ENCODE measurements at regions not wholly inside any gene's neighbourhood (a gene's known extent, or its start where the extent isn't known, plus 50 kb on each side); places are given as distances from the start of the nearest gene placed in this dataset.
"Not testable (repeated sequence)": the region's sequence is repeated elsewhere in the genome, so short reads cannot be mapped to it uniquely, and the experiment has no call there.

DNA sequence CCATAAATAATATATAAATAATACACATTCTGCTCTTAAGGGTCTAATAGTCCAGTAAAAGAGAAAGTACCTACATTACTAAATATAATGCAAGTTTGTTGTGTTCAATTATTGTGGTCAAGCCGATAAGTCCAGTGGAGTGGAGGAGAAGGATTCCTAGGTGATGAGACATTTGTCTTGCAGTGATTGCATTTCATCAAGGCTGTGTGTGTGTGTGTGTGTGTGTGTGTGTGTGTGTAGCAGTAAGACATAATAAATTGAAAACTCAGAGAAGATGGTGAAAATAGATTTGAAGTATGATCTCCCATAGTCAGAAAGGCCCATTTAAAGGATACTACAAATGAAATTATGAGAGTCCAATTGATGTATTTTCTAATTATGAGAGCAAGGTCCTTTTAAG, 192.5 kb upstream of the SEMA3C start:
- DNase-seq: no peak

DNA sequence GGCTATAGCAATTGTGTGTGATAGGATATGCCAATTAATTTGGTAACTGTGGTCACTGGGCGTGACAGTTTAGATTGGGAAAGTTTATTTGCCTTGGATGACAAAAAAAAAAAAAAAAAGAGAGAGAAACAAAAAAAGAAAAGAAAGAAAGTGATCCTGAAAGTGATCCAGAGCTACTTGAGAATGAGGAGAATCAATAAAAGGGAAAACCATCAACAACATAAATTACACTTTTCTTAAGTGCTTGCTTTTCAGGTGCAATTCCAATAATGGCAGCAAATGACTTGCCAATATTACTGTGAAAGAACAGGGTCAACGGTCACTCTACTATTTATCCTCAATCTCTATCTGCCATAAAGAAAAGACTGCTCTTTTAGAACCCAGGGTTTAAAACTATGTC, 191.8 kb upstream of the SEMA3C start:
- DNase-seq: no peak

DNA sequence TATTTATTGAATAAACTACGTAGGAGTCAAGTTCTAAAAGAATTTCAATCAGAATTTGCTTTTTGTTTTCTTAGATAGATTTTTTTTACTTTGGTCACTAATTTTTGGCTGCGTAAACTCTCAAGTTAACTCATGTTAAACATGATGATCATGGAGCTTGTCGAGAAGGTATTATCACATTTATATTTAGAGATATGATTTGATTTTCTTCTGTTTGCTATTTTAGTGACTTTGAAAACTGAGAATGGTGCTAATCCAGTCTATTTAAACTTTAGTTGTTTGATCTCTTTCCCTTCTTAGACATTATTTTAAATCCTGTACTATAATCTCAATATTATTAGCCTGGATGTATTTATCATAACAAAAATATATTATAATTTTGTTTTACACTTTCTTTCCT, 179.4 kb upstream of the SEMA3C start:
- DNase-seq: no peak

DNA sequence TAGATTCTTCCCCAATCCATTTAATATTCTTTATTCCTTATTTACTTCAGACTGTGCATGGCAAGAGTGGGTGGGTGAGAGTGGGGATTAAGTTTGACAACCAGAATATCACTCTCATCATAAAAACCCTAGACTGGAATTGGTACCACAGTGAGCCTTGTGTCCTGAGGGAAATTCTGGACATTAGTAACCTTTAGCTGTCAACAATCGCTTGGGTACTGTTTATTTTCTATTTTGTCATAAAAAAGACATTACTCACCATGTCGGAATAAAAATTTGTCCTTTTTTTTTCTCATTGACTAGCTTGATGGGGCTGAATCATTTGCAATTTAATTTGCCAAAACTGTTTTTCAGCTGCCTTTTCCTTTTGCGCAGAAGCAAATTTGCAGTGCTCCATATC, 176.1 kb upstream of the SEMA3C start:
- no peak for DNase-seq

DNA sequence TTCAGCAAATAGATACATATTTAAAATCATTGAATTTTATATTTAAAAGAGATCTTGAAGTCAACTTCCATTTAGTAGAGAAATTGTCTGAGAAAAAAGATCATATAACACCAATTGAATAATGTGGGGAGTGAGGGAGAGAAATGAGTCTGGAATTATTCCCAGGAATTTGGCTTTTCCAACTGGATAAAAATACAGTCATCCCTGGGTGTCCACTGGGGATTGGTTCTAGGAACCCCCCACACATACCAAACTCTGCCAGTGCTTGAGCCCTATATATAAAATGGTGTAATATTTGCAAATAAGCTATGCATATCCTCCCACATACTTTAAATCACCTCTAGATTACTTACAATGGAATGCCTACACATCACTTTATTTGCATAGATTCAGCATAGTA, 162.8 kb upstream of the SEMA3C start:
- DNase-seq: no peak

DNA sequence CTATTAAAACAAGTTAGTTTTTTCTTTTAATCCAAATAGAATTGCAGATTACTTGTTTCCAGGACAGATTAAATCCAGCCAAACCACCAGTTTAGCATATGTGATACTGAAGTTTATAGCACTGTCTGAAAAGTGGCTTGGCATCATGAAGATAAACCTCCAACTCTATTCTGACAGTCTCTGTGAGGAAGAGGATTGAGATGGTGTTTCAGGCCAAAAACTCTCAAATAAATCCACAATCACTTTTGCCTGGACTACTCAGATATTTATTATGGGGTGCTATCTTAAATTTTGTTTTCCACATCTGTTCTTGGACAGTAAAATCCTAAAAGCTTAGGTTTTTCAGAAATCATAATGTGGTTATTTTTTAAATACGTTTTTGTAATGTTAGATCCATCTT, 161.7 kb upstream of the SEMA3C start:
- no peak for DNase-seq

DNA sequence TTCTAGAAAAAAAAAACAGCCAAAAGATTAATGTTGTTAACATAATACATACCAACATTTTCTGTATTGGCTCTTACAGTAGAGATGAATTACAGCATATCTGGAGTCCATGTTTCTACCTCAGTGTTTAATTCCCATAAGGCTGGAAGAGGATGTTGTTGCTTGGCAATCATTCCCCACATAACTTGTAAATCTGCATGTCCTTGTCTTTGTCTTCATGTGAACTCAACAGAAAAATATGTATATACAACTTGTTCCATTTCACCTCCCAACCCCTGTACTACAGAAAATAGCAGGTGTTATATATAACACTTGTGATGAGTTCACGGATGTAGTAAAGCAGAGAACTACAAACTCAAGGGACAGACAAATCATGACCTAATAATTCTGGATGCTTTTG, 160.9 kb upstream of the SEMA3C start:
- DNase-seq: no peak

DNA sequence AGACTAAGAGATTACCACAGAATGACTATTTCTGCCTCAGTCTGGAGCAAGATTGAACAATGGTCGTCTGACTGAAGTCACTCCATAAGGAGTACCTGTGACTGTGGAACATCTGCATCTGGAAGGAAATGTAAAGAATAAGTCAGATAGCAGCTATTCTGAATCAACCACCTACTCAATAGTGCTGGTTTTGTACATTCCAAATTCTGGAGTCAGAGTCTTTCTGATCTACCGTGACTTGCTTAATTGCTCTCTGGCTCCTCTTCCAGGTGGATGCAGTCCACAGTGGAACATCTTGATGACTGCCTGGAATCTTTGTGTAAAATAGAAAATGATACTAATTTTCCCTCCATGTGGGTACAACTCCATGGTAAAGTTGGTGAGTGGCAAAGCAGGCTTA, 156.3 kb upstream of the SEMA3C start:
- no peak for DNase-seq

DNA sequence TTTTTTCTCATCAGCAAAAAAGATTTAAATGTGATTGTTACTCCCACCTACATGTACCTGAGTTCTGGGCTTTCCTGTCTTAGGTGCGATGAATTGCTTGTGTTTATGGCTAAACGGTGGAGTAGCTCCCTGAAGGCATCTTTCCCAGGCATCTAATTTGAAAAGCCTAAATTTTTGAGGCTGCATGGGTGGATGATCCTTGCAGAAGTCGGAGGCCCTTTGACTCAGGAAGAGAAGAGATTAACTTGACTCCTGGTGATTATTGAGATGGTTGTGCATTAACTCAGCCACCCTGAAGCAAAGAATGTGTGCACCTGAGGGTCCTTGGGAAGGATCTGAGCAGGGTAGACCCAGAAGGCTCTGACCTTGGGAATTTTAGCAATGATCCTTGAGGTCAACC, 155.6 kb upstream of the SEMA3C start:
- DNase-seq: no peak

DNA sequence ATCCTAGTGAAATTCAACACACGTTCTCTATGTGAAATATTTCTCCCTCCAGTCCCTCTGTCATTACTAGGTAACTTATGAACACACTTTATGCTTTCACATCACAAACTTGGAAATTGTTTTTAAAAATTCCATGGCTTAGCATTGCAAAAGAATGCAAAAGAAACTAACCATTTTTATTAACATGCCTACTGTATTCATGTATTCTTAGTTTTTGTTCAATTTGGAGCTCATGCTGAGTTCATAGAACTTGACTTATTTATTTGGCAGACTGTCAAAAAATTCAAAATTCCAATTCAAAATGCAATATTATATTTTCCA, 155.0 kb upstream of the SEMA3C start:
- no peak for DNase-seq

DNA sequence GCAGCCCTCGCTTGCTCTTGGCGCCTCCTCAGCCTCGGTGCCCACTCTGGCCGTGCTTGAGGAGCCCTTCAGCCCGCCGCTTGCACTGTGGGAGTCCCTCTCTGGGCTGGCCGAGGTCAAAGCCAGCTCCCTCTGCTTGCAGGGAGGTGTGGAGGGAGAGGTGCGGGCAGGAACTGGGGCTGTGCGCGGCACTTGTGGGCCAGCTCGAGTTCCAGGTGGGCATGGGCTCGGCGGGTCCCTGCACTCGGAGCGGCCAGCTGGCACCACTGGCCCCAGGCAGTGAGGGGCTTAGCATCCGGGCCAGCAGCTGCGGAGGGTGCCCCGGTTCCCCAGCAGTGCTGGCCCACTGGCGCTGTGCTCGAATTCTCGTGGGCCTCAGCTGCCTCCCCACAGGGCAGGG, 152.1 kb upstream of the SEMA3C start:
- no peak for DNase-seq

DNA sequence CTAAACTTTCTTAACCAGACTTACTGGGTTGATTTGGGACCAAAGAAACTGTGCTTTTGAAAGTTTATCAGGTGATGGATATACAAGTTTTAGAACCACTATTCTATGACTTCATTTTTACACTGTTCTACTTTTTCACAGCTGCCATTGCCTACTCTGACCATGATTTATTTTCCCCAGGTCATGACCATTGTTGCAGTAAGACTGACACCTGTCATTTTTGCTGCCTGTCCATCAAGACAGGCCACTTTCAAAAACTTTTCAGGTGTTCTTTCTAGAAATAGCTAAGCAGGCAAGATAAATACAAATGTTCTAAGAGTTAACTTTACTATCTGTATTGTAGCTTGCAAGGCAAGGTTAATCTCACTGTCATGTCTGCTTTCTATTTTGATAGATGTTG, 147.9 kb upstream of the SEMA3C start:
- no peak for DNase-seq

DNA sequence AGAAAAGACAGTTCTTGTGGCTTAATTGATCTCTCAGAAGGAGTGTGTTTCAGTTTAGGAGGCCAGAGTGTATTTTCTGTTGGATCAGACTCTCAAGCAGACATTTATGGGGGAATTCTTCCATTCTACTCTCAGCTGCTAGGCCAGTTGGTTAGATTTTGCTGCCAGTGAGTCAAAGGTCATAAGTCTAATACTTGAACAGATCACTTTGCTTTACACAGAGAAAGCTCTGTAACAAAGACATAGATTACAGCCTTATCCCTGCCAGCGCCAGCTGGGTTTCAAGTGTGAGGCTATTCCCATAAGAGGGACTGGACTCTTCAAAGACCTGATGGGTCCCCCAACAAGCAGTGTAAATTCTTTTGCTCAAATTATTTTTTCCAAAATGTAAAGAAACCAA, 145.6 kb upstream of the SEMA3C start:
- no peak for DNase-seq

DNA sequence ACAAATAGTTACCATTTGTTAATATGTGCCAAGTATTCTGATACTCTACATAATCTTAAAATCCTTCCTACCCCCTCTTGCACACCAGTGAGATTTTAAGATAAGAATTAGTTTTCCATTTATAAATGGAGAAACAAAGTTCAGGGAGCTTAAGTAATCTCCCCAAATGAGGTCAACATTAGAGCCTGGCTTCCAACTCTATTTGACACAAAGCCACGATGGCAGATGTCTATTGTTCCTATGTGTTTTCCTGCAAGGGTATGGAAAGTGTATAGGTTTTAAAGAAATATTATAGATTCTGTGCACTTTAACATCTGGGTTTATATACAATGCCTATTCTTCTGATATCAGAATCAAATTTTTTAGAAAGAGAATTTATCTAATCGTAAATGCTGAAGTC, 143.9 kb upstream of the SEMA3C start:
- no peak for DNase-seq

DNA sequence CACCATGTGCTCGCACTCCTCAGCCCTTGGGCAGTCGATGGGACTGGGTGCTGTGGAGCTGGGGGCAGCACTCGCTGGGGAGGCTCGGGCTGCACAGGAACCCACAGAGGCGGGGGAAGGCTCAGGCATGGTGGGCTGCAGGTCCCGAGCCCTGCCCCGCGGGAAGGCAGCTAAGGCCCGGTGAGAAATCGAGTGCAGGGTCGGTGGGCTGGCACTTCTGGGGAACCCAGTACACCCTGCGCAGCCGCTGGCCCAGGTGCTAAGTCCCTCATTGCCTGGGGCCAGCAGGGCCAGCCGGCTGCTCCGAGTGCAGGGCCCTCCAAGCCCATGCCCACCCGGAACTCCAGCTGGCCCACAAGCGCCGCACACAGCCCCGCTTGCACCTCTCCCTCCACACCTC, 138.6 kb upstream of the SEMA3C start:
- DNase-seq: not testable (repeated sequence)

DNA sequence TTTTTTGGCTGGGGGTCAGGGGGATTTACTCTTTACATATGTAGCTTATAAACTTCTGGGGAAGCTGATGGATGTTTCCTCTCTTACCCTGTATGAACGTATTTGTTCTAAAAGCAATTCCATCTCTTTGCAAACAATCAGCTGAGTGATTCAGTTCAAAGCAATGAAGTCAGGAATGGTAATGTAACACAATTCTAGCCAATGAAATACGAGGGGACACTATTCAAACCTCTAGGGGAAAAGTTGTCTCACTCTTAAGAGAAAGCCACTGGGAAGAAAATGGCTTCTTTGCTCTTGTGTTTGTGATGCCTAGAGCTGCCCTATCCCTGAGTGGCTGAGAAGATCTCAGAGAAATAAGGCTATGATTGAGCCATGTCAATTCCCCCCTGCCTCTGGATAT, 134.8 kb upstream of the SEMA3C start:
- DNase-seq: no peak

DNA sequence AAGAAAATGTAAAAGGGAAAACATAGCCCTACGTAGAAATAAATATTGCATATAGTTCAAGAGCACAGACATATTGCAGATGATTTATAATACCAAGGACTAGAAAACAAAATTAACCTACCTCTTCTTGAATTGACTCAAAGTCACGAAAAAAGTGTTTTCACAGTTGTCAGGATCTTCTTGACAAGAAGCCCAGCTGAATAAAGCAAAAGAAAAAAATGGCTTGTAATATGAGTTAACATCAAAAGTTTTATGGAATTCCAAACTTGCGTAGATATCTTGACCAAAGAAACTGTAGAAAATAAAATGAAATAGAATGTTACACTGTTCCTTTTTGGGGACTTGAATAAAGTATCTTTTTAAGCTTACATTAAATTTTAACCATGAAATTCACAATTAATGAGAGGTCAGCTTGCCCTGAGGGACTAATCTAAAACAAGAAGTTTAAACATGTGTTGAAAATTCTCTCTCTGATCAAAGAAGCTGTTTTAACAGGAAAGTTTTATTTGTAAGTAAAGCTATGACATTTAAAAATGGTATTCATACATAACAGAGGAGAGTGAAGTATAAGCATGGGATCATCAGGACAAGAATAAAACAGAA, 133.1 kb upstream of the SEMA3C start:
- no peak for DNase-seq

DNA sequence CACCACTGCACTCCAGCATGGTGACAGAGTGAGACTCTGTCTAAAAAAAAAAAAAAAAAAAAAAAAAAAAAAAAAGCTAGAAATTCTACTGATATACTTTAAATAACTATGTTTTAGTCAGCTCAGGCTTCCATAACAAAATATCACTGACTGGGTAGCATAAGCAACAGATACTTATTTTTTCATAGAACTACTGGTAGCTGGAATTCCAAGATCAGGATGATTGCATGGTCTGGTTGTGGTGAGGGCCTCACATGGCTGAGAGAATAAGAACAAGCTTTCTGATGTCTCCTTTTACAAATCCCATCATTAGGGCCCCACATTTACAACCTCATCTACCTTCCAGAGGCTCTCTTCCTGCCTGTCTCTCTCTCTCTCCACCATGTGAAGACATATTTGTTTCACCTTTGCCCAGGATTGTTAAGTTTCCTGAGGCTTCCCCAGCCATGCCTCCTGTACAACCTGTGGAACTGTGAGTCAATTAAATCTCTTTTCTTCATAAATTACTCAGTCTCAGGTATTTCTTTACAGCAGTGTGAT, 126.7 kb upstream of the SEMA3C start:
- no peak for DNase-seq

DNA sequence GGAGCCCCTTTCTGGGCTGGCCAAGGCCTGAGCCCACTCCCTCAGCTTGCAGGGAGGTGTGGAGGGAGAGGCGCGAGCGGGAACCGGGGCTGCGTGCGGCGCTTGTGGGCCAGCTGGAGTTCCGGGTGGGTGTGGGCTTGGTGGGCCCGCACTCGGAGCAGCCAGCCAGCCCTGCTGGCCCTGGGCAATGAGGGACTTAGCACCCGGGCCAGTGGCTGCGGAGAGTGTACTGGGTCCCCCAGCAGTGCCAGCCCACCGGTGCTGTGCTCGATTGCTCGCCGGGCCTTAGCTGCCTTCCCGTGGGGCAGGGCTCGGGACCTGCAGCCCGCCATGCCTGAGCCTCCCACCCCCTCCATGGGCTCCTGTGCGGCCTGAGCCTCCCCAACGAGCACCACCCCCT, 123.8 kb upstream of the SEMA3C start:
- not testable (repeated sequence) for DNase-seq

DNA sequence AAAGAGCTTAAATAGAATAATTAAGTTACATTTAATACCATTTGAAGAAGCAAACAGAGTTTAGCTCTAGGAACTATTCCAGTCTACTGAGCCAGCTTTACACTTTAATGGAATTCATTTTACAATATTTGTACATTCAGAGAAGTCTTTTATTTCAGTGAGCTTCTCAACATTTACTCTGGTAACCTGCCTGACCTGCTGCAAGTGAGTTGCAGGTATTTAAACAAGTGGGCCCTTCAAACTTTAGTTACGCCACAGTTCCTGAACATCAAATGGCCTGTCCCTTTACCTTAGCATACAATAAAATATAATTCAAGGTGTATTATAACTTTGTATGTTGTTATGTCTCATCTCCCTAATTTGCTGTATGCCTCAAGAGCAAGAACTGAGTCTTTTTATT, 121.6 kb upstream of the SEMA3C start:
- DNase-seq: no peak

DNA sequence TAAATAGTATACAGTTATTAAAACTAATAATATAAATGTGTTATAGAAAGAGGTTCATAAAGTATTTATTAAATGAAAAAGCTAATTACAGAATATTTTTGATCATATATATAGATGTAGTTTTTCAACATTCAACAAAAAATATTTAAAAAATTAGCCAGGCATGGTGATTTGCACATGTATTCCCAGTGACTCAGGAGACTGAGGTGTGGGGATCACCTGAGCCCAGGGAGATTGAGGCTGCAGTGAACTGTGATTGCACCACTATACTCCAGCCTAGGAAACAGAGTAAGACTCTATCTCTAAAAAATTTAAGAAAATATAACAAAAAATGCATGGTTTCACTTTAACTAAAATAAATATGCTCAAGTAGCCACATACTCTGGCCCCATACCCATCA, 118.0 kb upstream of the SEMA3C start:
- no peak for DNase-seq

DNA sequence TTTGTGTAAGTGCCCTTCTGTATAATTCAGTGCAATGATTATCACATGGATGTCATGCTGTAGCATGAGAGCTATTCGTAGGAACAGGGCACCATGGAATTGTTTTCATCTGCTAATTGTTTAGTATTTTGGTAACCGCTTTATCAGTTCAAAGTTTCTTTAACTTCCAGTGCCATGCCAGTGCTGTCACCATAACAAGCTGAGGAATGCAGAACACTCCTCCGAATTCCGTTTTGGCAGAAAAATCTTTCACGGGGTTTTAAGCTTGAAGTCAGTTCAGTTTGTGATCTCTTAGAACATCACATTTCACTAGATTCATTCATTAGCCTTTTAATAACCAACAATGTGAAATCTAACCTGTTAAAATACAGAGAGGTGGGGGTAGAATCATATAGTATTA, 117.2 kb upstream of the SEMA3C start:
- DNase-seq: no peak

DNA sequence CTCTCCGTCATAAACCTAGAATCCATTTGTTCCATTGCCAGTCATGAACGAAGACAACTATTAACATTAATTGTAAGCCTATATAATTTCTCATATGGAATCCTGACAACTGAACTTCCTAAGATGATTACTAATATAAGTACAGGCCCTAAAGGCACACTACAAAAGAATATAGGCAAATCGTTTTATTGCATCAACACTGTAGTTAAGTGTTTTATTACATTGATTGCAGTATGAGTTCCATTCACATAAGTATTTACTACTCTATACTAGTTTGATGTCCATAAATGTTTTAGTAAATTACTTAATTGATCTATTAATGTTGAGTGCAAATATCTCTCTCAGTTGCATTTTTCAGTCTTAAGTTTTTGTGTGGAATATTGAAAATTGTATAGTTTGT, 113.1 kb upstream of the SEMA3C start:
- DNase-seq: no peak

DNA sequence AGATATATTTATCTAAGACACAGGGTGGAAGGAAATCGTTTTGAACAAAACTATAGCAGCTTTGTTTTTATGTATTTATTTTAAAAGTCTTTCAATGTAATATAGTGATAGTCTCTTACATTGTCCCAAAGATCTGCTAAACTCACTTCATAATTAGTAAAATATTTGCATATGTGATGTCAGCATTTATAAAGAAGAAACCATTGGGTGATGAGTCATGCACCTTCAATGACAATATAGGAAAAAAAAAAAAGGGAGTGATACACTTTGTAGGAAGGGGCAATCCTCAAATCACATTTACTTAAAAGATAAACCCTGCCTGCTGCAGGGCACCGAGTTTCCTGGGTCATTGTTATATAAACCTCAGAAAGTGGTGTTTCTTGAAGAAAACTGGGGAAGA, 112.4 kb upstream of the SEMA3C start:
- no peak for DNase-seq

DNA sequence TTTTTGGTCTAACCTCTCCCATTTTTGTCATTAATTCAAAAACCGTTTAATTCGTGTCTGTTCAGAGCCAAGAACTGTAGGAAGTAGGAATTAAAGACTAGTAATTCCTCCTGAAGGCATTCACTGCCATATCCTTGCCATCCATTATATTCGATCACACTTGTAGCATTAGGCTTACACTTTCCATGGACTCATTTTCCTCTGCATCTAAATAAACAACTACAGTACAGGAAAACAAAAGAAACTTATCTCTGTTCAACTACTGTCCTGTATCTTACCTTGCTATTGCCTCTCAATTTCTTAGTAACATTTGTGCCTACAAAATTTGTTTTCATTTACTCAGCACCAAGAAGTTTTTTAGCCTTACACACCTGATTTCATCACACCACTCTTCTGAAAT, 111.6 kb upstream of the SEMA3C start:
- no peak for DNase-seq

DNA sequence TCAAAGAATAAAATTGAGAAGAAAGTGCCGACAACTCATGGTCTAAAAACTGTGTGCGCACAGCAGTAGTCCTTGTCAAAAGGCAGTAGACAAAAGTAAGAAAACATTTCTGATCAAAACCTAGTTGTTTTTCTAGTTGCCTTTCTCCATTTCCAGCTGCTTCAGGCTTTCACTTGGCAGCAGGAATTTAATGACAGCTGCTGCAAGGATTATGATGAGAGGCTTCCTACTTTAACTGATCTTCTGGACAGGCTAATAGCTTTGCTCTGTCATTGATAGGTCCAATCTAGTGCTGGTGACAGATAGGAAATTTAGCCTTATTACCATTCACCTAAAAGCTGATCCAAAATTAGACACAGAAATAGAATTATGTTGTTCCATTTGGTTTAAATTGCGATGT, 110.7 kb upstream of the SEMA3C start:
- no peak for DNase-seq
